Suprapubic skin (tissue), 4 donors: ENCODE measurements at regions not wholly inside any gene's neighbourhood (a gene's known extent, or its start where the extent isn't known, plus 50 kb on each side); places are given as distances from the start of the nearest gene placed in this dataset.

Experiments used
- CTCF ChIP-seq, 2 donors: fragments of 200-600 bp in 1 of 2; fragments of 450-650 bp in 1 of 2; sonication (generic) in 1 of 2; IDR thresholded peaks; one replicate each; pipeline ENCODE4 v1.5.1; 2016 to 2019; ENCODE audit warnings: antibody characterized with exemption in 2 of 2, mild to moderate bottlenecking in 1 of 2, moderate library complexity in 1 of 2
- EP300 ChIP-seq: sonication (generic); formaldehyde crosslinking; IDR thresholded peaks from one replicate; pipeline ENCODE4 v1.6.1; 2017; ENCODE audit warnings: antibody characterized with exemption
- POLR2A ChIP-seq, 2 donors: fragments of 450-650 bp; IDR thresholded peaks; one replicate each; pipeline ENCODE4 v1.6.1; 2017; ENCODE audit warnings: antibody characterized with exemption in 2 of 2, mild to moderate bottlenecking in 2 of 2, moderate library complexity in 2 of 2
- POLR2AphosphoS5 ChIP-seq, 3 donors: sonication (generic); formaldehyde crosslinking; IDR thresholded peaks; one replicate each; pipeline ENCODE4 v1.6.1; 2017; ENCODE audit warnings: antibody characterized with exemption in 3 of 3

DNA sequence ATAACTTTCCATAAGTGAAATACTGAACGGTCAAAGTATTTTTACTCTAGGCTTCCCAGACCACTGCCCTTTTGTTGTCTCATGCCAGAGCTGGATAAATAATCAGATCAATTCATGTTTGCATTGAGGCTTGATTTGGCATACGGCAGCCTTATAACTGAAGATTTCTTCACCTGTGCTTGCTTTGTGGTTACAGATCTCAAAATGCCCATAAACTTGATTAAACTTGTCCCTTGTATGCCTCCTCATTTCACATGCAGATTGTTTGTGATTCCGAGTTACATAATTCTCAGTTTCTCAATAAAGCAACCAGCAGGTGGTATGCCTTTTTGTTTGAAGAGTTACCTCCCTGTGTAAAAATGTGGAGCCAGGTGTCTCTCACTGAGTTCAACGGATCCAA, 211.4 kb upstream of the LRIG1 start:
- TF ChIP-seq CTCF (IDR thresholded peaks at IDR 0.05) (no peak), POLR2AphosphoS5 (IDR thresholded peaks at IDR 0.05) (no peak), POLR2A (IDR thresholded peaks at IDR 0.05) (no peak), EP300 (no peak)
